ENCODE measurements at regions not wholly inside any gene's neighbourhood (a gene's known extent, or its start where the extent isn't known, plus 50 kb on each side); places are given as distances from the start of the nearest gene placed in this dataset.

GRCh38 chr3:190222360-190222759 is 99.9 kb downstream of the CLDN1 start:
- ChIA-PET SMC1A (ENCODE audit: uncharacterized antibody, unreplicated experiment) (interaction anchor here (0.8 to 8.9 kb wide), 5 partner anchors 11 to 261 kb away, joined by 4 to 71 read pairs (median 5); no protein-coding TSS in a partner anchor), POLR2A (interaction anchor here (0.8 kb wide), 1 partner anchor 14 kb away, joined by 3 read pairs; no protein-coding TSS in a partner anchor), RAD21 (ENCODE audit: unreplicated experiment) (interaction anchor here (0.8 to 1.5 kb wide), 3 partner anchors 9 to 261 kb away, joined by 3 to 5 read pairs (median 3); no protein-coding TSS in a partner anchor), CTCF (interaction anchor here (0.9 to 5.4 kb wide), 5 partner anchors 13 to 261 kb away, joined by 3 to 80 read pairs (median 5); partner anchors contain the start of gene CLDN1)
- intact Hi-C loops (cut with micrococcal nuclease; ENCODE audit: unreplicated experiment) (loop anchor here (10.0 kb wide), 1 partner anchor 472 kb away; no protein-coding TSS in a partner anchor), in situ Hi-C loops (cut with MboI) (no loop called here)
- no peaks in the 10 kb centered on the region for H3K79me2 ChIP-seq (ENCODE audit: control insufficient read depth, insufficient read depth, low read length)
- no peak overlapping the region for H3K9ac ChIP-seq (ENCODE audit: control insufficient read depth, insufficient read depth, low read length)
- no peak overlapping the region for H3K27ac ChIP-seq (ENCODE audit: control insufficient read depth, insufficient read depth)
- 14% methylated on average over 3 of the region's 3 CpGs for WGBS (ENCODE audit: insufficient coverage, insufficient replicate concordance, low lambda C conversion rate, missing lambda C conversion rate)
- no peak overlapping the region for H3K4me3 ChIP-seq
- no peaks in the 10 kb centered on the region; the same call in 2 of the 3 replicates for H3K9me3 ChIP-seq (replicated peaks; ENCODE audit: control insufficient read depth, insufficient read depth, low read length)
- no peak overlapping the region for H3K4me2 ChIP-seq (ENCODE audit: control insufficient read depth, insufficient read depth)
- H3K27me3 ChIP-seq (replicated peaks in 1 of 2; ENCODE audit: control insufficient read depth in 2 of 2, insufficient read depth in 2 of 2, low read length in 1 of 2), result no peaks in the 10 kb centered on the region
- no peak for FAIRE-seq
- H3K36me3 ChIP-seq (ENCODE audit: control insufficient read depth in 2 of 2, insufficient read depth in 2 of 2, low read length in 1 of 2), result no peaks in the 10 kb centered on the region
- BruUV-seq (replicated peaks), result no TSS peak
- DNase-seq (ENCODE audit: low read depth, low spot score), result no peak
- TF ChIP-seq REST (IDR thresholded peaks at IDR 0.05; ENCODE audit: low read depth, low read length), result no peak
- TF ChIP-seq MAX (IDR thresholded peaks at IDR 0.05; ENCODE audit: low read depth, low read length), result no peak
- TF ChIP-seq MLLT1 (IDR thresholded peaks at IDR 0.05), result no peak
- no peak for ATAC-seq
- no peaks in the 10 kb centered on the region for H3K4me1 ChIP-seq (ENCODE audit: control insufficient read depth, insufficient read depth, low read length)
- H2AFZ ChIP-seq (ENCODE audit: control insufficient read depth, low read depth, low read length), result no peak overlapping the region
- no peaks in the 10 kb centered on the region for H4K20me1 ChIP-seq (ENCODE audit: control insufficient read depth, insufficient read depth)

All from GM12878 (cell line).